DMS79 (cell line): ENCODE measurements at regions not wholly inside any gene's neighbourhood (a gene's known extent, or its start where the extent isn't known, plus 50 kb on each side); places are given as distances from the start of the nearest gene placed in this dataset.
"Not testable (repeated sequence)": the region's sequence is repeated elsewhere in the genome, so short reads cannot be mapped to it uniquely, and the experiment has no call there.

Experiments
- DNase-seq: peaks from one replicate; lab custom pipeline; 2025; lab: John Stamatoyannopoulos, UW

DNA sequence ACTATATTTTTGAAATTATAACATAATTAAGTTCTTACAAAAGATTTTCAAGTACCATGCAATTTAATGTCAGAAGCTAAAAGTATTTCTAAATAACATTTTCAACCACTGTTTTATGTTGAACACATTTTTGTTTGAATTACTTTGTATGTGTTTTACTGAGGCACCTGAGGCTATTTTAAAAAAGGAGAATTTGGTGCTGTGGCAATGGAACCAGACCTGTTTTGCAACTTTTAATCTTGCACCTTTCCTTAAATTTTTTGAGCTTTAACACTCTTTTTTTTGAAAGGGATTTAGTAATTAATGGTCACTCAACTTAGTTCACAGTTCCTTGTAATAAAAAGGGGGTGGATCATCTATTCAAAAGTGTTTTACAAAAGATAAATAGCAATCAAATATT, 561.6 kb downstream of the ZBBX start:
- no peak for DNase-seq

DNA sequence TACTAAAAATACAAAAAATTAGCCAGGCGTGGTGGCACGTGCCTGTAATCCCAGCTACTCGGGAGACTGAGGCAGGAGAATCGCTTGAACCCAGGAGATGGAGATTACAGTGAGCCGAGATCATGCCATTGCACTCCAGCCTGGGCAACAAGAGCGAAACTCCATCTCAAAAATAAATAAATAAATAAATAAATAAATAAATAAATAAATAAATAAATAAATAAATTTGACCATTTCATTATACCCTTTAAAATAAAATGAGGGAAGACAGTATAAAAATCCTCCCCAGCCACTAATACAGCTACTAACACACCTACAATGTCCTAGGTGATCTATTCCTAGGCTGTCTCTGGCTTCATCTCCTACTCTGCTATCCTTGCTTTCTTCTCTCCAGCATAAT, 562.8 kb downstream of the ZBBX start:
- not testable (repeated sequence) for DNase-seq

DNA sequence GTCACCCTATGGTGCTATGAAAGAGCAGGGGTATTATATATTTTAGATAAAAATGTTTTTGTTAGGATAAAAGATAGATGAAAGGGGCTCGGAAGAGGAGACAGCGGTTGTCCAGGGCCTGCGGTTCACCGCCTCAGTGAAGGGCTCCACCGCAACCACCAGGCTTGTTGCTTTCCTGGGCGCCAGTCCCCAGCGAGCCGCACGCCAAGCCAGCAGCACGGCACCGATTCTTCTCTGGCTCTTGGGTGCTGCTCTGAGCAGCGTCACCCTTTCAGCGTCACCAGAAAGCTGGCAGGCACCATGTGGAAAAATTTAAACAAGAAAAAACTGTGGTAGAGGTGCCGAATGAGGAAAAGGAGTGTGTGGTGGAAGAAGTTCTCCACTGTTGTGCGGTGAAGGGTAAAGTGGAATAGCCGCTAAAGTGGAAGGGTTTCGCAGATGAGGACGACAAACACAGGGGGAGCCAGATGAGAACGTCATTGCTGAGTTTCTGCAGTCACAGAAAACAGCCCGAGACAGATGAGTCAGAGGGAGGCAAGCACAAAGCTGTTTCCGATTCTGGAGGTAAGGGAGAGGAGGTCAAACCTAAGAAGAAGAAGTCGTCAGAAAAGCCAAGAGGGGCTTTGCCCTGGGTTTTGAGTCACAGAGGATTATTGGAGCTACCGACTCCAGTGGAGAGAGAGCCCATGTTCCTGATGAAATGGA, 569.2 kb downstream of the ZBBX start:
- DNase-seq, result no peak

DNA sequence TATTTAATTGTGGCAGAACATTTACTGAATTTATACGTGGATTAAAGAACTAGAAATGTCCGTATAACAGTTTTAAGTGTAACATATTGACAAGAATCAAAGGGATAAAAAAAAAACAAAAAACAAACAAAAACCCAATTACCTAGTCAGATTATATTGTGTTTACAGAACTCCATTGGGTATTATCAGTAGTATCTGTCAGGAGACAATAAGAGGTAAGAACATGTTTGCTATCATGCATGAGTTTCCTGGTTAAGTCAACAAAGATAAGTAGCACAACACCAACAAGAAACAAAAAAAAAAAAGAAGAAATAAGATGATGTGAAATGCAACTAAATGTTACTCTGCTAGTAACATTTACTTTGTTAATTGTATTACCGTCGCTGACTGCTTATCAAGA, 570.6 kb downstream of the ZBBX start:
- no peak for DNase-seq

DNA sequence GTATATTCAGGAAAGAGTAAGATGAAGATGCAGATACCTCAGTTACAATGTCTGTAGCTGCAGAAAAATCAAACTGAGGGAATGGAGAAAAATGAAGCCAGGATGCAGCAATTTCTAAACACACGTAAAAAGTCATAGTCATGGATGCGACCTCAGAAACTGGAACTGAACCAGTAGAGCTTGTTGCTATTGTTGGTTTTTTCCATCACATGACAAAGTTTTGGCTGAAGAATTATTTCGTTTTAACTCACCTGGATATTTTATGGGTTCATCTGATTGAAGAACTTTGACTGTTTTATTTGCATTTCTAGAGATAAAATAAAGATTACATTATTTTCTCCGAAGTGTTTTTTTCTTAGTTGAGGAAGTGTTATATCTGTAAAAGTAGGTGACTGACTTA, 591.2 kb downstream of the ZBBX start:
- no peak for DNase-seq

DNA sequence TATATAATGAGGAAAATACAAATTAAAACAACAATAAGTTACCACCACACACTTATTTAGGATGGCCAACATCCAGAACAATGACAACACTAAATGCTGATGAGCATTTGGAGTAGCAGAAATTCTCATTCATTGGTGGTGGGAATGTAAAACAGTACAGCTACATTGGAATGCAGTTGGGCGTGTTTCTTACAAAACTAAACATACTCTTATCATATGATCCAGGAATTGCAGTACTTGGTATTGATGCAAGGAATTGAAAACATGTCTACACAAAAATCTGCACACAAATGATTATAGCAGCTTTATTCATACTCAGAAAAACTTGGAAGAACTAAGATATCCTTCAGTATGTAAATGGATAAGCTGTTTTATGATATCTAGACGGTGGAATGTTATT, 594.2 kb downstream of the ZBBX start:
- DNase-seq, result no peak

DNA sequence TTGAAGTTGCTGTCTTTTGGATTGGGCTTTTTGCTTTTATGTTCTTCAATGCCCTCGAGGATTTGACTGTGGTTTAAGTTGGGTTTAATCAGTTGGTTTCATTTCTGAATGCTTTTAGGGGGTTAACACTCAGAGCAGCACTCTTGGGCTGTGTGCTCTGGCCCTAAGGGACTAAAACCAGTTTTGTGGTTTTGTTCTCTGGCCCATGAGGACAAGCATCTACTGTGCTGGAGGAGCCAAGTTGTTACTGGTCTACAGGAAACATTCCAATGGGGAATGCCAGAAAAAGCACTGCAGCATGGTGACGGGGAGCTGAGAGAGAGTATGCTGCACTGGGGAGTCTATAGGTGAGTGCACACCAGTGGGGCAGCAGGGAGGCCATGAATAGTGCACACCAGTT, 596.9 kb downstream of the ZBBX start:
- no peak for DNase-seq

DNA sequence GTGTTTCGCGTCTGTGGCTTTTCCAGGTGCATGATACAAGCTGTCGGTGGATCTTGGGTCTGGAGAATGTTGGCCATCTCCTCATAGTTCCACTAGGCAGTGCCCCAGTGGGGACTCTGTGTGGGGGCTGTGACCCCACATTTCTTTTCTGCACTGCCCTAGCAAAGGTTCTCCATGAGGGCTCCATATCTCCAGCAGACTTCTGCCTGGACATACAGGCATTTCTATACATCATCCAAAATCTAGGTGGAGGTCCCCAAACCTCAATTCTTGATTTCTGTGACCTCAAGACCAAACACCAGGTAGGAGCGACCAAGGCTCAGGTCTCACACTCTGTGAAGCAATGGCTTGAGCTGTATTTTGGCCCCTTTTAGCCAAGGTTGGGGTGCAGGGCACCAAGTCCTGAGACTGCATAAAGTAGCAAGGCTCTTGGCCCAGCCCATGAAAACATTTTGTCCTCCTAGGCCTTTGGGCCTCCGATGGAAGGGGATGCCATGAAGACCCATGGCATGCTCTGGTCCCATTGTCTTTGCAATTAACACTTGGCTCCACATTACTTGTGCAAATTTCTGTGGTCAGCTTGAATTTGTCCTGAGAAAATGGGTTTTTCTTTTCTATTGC, 615.3 kb downstream of the ZBBX start:
- no peak for DNase-seq

DNA sequence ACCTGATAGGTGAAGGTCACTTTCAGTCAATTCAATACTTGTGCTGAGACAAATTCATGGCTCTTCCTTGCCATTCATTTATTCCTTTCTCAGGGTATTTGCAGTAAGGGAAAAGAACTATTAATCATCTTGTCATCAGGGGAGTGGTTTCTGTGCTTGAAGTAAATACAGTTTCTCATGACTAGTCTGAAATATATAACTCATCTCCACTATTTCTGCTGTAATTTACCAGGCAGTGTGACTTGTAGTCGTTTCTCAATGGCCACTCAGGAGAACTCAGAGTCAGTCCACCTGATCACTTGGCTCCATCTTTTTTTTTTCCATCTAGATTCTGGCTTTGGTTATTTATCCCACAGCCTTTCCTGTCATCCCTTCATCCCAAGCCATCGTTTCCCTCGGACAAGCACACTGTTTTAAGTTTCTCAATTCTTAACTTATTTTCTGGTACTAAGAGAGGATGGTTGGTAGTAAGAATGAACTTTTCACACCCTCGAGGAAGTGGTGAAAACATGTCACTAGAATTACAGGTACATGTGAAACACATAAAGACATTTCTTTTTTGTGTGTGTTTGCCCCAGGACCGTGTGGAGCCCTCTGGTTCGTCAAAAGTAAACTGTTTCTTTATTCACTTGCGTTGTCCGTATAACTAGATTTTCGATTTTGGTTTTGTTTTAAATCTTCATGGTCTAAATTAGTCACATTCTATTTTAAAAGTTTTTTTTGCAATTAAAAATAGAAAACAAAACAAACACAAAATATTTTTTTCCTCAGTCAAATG, 620.2 kb downstream of the ZBBX start:
- DNase-seq, result no peak

DNA sequence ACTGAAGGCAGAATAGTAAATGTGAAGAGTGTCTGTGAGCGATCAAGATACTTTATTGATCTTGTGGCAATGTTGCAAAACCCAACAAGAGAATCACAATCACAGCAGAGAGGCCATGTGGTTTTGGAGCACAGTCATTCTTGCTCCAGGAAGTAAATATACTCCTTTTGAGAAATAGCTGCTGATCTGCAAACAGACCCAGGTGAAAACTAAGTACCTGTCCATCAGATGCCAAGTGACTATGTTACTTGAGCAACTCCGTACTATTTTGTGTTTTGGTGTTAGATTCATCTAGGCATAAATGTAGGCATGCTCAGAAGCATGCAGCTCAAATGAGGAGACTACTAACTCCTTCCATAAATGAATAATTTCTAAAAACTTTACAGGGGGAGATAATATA, 627.9 kb downstream of the ZBBX start:
- no peak for DNase-seq

DNA sequence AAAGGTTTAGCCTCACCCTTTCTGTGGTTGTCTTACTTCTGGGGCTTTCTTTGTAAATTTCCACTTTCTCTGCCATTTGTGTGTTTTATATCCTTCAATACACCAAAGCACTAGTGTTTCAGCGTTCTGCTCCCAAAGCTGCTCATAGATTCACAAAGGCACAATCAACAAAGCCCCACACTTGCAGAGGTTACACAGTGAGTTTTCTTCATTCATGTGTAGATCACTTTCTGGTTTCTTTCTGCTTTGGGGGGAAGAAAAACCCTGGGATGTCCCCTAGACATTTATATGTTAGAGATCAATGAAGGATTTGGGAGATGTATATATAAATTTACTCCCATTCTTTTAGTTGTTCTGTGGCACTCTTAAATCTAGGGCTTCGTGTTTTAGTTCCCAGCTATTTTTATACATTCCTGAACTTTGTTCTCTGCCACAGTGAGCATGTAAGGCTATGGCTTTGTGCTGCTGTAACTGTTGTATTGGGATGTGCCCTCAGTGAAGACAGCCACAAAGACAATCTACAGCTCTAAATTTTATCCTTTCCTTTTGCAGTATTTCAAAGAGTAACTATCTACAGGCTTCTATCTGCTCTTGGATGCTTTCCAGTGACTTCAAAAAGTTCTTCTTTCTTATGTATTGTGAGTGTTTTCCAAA, 636.5 kb downstream of the ZBBX start:
- DNase-seq, result no peak

DNA sequence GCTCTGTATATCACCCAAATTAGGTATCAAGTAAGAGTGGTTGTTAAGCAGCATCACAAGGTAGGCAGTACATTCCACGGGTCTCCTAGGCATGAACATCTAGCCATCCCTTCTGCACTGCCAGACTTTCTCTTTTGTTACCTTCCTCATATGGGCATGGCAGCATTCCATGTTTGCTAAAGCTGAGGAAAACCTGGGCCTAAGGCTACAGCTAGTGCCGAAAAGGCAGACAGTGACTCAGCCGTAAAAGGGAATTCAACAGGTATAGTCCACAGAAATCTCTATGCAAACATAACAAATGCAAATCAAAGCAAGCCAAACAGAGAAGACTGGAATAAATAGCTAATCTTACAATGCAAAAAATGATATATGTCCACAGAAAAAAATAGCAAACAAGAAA, 645.4 kb downstream of the ZBBX start:
- no peak for DNase-seq

DNA sequence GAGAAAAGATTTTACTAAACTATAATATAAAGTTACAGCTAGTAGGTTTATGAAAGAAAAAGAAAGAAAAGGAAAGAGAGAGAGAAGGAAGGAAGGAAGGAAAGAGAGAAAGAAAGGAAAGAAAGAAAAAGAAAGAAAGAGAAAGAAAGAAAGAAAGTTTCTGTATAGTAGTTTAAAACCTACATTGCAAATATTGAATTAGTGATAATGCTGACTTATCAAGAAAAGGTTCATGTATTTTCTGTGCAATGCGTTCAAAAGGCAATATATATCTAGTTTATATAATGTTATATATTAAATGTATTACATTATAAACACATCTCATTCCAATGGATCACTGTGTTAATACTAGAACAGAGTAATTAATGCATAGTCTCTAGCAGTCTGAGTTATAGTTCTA, 648.4 kb downstream of the ZBBX start:
- DNase-seq, result no peak

DNA sequence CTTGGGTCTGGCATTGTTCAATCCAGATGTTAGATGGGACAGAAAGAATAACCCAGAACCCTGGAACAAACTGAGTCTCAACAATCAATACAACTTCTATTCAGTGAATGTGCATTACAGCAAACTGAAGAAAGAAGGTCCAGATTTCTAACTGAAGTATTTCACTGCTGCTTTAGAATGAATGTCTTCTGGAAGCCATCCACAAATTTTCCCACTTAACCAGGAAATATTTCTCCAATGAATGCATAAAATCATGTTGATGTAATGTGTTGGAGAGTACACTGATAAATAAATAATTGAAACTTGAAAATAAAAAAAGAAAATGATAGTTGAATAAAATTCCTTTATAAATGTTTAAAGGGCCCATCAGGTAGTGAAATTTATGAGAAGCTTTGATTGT, 658.6 kb downstream of the ZBBX start:
- no peak for DNase-seq

DNA sequence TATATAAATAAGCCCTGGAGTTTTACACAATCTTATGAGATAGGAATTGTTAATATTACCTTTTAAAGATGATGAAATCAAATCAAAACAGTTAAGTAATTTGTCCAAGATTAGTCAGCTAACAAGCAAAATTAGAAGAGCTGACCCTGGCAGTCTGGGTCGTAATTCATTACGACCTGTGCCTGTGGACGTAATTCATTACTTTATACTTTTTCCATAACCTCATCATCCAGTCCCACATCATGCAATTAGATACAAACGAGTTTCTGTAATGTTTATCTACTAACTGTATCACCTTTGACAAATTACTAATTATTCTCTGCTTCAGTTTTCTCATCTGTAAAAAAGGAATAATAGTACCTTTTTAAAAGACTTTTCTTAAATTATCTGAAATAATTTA, 665.9 kb downstream of the ZBBX start:
- no peak for DNase-seq

DNA sequence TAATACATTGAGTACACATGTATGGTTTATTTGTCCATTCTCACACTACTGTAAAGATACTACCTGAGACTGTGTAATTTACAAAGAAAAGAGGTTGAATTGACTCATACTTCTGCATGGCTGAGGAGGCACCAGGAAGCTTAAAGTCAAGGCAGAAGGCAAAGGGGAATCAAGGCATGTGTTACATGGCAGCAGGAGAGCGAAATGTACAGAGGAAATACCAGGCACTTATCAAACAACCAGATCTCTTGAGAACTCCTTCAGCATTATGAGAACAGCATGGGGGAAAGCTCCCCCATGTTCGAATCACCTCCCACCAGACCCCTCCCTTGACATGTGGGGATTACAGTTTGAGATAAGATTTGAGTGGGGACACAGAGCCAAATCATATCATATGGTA, 666.3 kb downstream of the ZBBX start:
- DNase-seq, result no peak

DNA sequence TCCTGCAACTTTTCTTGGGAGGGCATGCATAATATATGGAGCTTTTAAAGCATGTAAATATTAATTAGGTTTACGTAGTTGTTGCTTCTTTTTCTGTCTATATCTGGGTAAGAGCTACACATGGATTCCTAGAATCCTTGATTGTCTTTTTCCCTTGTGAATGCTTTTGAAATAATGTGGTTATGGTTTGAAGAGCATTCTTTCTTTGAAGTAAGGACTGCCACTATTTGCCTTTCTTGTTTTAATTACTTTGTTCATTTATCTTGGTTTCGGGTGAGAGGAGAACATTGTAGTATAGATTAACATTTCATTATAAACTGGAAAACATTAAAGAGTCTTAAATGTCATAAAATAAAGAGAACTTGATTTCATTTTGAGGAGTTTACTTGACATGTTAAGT, 674.0 kb downstream of the ZBBX start:
- DNase-seq, result no peak

DNA sequence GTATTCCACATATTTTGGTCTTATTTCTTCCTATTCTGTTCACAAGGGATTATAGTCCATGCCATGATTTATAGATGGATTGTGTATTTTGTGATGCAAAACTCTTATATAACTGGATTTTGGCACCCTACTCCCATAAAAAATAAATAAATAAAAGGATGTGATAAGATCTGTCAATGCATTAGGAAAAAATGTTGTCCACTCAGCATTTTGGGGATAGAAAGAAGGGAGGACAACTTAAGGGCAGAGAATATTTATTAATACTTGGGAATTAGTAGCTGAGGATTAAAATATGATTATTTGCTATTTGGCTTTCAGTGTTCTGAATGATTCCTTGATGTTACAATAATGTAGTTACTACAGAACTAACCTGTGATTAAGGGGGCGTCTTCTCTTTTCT, 682.6 kb downstream of the ZBBX start:
- DNase-seq, result no peak

DNA sequence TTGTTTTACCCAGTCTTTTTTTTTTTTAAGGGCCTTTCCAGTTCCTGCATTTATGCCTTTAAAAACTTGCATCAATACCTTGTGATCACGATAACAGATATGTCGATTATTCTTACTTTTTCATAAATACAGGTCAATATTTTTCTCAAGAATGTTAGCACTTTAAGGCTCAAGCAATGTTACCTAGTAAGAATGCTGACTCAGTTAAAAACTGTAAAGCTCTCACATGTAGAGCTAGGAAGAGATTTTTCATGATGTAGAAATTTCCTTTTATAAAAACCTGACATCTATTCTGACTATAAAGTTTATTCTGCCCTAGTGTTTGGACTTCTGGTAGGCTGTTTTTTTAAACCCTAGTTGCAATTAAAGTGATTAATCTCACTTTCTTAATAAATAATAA, 684.0 kb downstream of the ZBBX start:
- no peak for DNase-seq

DNA sequence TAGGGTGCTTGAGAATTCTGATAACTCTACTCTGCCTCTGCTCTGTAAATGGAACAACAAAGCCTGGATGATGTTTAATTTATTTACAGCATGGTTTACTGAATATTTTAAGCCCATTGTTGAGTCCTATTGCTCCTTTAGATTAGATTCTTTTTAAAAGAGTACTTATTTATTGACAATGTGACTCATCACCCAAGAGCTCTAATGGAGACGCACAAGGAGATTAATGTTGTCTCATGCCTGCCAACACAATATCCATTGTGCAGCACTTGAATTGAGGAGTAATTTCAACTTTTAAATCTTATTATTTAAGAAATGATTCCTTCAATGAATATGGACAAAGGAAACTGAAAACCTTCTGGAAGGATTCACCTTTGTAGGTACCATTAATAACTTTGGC, 691.4 kb downstream of the ZBBX start:
- DNase-seq, result no peak

DNA sequence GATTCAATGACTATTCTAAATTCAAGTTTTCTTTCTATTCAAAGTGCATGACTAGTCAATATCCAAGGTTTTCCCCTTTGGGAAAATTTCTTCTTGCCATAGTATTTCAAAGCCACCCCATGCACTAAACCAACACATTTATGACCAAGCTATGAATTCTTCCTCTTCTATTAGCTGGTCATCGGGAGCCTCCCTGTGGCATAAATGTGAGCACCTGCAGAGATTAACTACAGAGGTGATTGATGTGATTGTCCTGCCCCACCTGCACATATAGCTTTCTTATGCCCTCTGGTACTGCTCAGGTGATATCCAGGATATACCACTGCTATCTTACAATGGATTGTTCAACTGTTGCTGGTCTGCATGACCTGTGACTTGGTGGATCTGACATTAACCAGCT, 694.9 kb downstream of the ZBBX start:
- DNase-seq, result no peak

DNA sequence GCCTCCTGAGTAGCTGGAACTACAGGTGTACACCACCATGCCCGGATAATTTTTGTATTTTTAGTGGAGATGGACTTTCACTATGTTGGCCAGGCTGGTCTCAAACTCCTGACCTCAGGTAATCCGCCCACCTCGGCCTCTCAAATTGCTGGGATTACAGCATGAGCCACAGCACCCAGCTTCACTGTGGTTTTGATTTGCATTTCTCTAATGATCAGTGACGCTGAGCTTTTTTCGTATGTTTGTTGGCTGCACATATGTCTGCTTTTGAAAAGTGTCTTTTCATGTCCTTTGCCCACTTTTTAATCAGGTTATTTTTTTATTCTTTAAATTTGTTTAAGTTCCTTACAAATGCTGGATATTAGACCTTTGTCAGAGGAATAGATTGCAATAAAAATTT, 696.0 kb downstream of the ZBBX start:
- not testable (repeated sequence) for DNase-seq

DNA sequence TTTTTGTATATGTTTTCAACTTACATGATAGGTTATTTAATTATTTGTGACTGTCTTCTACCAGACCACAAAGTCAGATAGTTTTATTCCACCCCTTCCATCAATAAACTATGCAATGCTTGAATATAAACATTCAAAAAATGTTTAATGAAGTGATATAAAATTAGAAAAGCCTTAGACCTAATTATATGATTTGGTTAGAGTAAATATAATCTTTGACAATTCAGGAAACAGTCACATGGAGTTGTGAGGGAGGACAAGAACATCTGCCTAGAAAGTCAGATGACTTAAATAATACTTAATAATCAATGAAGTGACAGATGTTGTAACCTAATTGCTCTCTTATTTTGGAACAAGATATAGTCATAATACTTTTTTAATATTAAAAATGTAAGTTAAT, 710.3 kb downstream of the ZBBX start:
- no peak for DNase-seq
